ENCODE measurements at regions not wholly inside any gene's neighbourhood (a gene's known extent, or its start where the extent isn't known, plus 50 kb on each side); places are given as distances from the start of the nearest gene placed in this dataset.
"Not testable (repeated sequence)": the region's sequence is repeated elsewhere in the genome, so short reads cannot be mapped to it uniquely, and the experiment has no call there.

- ATAC-seq; H3K4me1 ChIP-seq; H3K27ac ChIP-seq; H3K36me3 ChIP-seq; H3K9me3 ChIP-seq; H3K4me3 ChIP-seq; intact Hi-C loops (cut with DNase I); H3K27me3 ChIP-seq (ENCODE audit: low read depth); DNase-seq: not testable (repeated sequence)
Observed at GRCh38 chr14:105620178-105620864, 93.9 kb downstream of the TMEM121 start.

DNA sequence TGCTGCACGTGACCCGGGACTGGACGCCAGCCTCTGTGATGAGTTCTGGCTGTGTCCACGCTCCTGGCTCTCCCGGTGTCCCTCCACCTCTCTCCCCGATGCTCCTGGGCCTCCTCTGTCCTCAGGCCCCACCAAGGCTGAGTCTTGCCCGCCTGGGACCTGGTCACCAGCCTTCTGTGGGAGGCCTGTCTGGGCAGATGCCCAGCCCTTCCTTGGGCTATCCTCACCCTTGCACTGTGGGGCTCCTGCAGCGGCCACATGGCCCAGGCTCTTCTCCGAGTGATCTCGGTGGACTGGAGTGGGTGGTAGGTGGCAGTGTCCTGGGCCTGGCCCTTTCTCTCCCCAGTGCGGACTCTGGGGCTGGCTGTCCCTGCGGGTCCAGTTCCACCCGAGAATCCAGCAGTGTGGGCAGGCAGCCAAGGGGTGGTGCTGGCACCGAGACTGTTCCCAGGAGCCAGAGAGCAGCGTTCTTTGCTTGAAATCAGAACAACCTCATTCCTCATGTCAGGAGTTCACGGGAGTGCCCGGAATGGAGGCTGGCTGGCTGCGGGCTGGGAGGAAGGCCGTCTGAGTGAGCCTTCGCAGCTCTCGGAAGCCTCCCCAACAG lies 94.6 kb downstream of the TMEM121 start:
- H3K36me3 ChIP-seq; H3K27me3 ChIP-seq (ENCODE audit: low read depth); ATAC-seq; intact Hi-C loops (cut with DNase I); H3K4me1 ChIP-seq; H3K27ac ChIP-seq; H3K9me3 ChIP-seq; H3K4me3 ChIP-seq: not testable (repeated sequence)
- peak; percentile 51 for DNase-seq

- H3K36me3 ChIP-seq, DNase-seq: not testable (repeated sequence)
Observed at GRCh38 chr14:105621479-105622328, 95.3 kb downstream of the TMEM121 start.

GRCh38 chr14:105622329-105622955 lies 96.1 kb downstream of the TMEM121 start:
- Histone ChIP-seq H3K27me3 (ENCODE audit: low read depth) (no peaks in the 10 kb centered on the region), H3K4me1 (no peaks in the 10 kb centered on the region), H3K9me3 (no peaks in the 10 kb centered on the region), H3K4me3 (no peak overlapping the region), H3K27ac (no peak overlapping the region), H3K36me3 (no peaks in the 10 kb centered on the region)
- intact Hi-C loops (cut with DNase I) = no loop called here
- DNase-seq (no peak), ATAC-seq (peak; percentile 28 to 62)
- no peak for TF ChIP-seq CTCF (IDR thresholded peaks at IDR 0.05)

More at GRCh38 chr14:105621479-105622328, 95.3 kb downstream of the TMEM121 start:
- ATAC-seq = peak in 1 of 2 donors; percentile 37
- H3K27me3 ChIP-seq (ENCODE audit: low read depth); H3K9me3 ChIP-seq; H3K27ac ChIP-seq; H3K4me3 ChIP-seq; intact Hi-C loops (cut with DNase I); H3K4me1 ChIP-seq: not testable (repeated sequence)

DNA sequence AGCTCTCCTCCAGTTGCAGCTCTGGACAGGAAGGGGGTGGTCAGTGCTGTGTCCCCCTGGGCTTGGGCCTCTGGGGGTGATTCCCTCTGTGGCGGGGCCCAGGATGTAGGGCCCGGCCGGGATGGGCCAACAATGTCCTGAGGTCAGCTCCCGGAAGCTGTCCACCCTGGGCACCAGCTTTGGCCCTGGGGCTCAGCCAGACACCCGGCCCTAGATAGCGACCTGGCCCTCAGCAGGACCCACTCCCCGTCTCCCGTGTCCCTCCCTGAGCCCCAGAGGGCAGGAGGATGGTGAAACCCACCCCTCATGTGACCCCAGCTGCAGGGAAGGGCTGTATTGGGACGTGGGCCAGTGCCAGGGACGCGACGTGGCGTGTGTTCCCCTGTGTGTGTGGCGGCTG lies 96.8 kb downstream of the TMEM121 start:
- H3K27me3 ChIP-seq (ENCODE audit: low read depth); intact Hi-C loops (cut with DNase I); H3K4me1 ChIP-seq; ATAC-seq; H3K9me3 ChIP-seq; H3K4me3 ChIP-seq; H3K36me3 ChIP-seq; H3K27ac ChIP-seq: not testable (repeated sequence)
- peak; percentile 42 for DNase-seq

DNA sequence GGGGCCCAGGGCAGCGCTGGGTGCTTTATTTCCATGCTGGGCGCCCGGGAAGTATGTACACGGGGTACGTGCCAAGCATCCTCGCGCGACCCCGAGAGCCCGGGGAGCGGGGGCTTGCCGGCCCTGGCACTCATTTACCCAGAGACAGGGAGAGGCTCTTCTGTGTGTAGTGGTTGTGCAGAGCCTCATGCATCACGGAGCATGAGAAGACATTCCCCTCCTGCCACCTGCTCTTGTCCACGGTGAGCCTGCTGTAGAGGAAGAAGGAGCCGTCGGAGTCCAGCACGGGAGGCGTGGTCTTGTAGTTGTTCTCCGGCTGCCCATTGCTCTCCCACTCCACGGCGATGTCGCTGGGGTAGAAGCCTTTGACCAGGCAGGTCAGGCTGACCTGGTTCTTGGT lies 98.0 kb downstream of the TMEM121 start:
- H3K36me3 ChIP-seq; ATAC-seq; H3K4me3 ChIP-seq; H3K27me3 ChIP-seq (ENCODE audit: low read depth); DNase-seq; H3K9me3 ChIP-seq; H3K27ac ChIP-seq; H3K4me1 ChIP-seq; intact Hi-C loops (cut with DNase I): not testable (repeated sequence)

- intact Hi-C loops (cut with DNase I); H3K4me3 ChIP-seq; H3K27me3 ChIP-seq (ENCODE audit: low read depth); DNase-seq; H3K4me1 ChIP-seq; H3K9me3 ChIP-seq; H3K27ac ChIP-seq; H3K36me3 ChIP-seq; ATAC-seq: not testable (repeated sequence)
Observed at GRCh38 chr14:105624749-105625434, 98.5 kb downstream of the TMEM121 start.

- ATAC-seq; intact Hi-C loops (cut with DNase I); H3K4me3 ChIP-seq; DNase-seq; H3K27me3 ChIP-seq (ENCODE audit: low read depth); H3K9me3 ChIP-seq; H3K27ac ChIP-seq; H3K4me1 ChIP-seq; H3K36me3 ChIP-seq: not testable (repeated sequence)
Observed at GRCh38 chr14:105625448-105625847, 99.1 kb downstream of the TMEM121 start.

- ATAC-seq; intact Hi-C loops (cut with DNase I); H3K27me3 ChIP-seq (ENCODE audit: low read depth); H3K27ac ChIP-seq; H3K4me1 ChIP-seq; H3K9me3 ChIP-seq; H3K4me3 ChIP-seq; H3K36me3 ChIP-seq; DNase-seq: not testable (repeated sequence)
Observed at GRCh38 chr14:105626111-105626510, 99.7 kb downstream of the TMEM121 start.

DNA sequence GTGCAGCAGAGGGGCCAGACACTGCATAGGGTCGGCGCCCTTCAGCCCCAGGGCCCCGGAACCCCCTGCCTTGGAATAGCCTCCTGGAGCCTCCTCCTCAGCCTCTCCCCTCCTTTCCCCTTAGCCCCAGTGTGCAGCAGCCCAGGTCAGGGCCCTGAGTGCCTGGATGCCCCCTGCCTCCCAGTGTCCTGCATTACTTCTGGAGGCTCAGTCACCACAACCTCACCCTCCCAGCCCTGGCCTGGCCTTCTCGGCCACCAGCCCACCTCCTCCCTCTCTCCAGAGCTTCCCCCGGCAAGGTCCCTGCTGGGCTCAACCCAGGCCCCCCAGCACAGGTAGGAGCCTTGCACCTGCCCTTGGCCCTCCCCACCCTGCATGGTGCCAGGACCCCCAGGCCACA lies 100.3 kb downstream of the TMEM121 start:
- H3K4me3 ChIP-seq; H3K36me3 ChIP-seq; H3K4me1 ChIP-seq; DNase-seq; H3K27me3 ChIP-seq (ENCODE audit: low read depth); intact Hi-C loops (cut with DNase I); H3K9me3 ChIP-seq; H3K27ac ChIP-seq: not testable (repeated sequence)
- ATAC-seq = peak; percentile 5 to 32

DNA sequence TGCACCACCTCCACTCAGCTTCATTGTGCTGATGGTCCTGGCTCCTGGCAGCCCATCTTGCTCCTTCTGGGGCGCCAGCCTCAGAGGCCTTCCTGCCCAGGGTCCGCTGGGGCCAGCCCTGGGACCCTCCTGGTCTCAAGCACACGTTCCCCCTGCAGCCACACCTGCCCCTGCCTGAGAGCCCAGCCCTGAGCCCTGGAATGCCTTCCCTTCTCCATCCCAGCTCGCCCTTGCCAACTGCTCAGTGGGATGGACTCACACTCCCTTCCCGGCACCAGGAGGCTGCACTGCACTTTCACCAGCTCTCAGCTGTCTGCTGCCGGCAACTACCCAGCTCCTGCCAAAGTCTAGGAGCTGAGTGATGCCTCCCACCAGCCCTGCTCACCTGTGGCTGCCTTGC lies 100.9 kb downstream of the TMEM121 start:
- H3K27me3 ChIP-seq (ENCODE audit: low read depth); H3K9me3 ChIP-seq; ATAC-seq; H3K4me3 ChIP-seq; H3K27ac ChIP-seq; H3K36me3 ChIP-seq; intact Hi-C loops (cut with DNase I); H3K4me1 ChIP-seq; DNase-seq: not testable (repeated sequence)

Data from lower lobe of right lung (tissue), 2 donors.